ENCODE measurements at regions not wholly inside any gene's neighbourhood (a gene's known extent, or its start where the extent isn't known, plus 50 kb on each side); places are given as distances from the start of the nearest gene placed in this dataset.

GRCh38 chr6:22057962-22058361, 238.9 kb downstream of the PRL start:
- Histone ChIP-seq H4K91ac (ENCODE audit: insufficient read length, low read depth, low read length) (no peak overlapping the region), H3T11ph (ENCODE audit: low read length) (no peak overlapping the region), H2BK120ac (ENCODE audit: low read depth, low read length, poor library complexity, severe bottlenecking) (no peak overlapping the region), H3K4me2 (ENCODE audit: insufficient read depth, insufficient read length, low read length) (no peak overlapping the region), H3K18ac (ENCODE audit: insufficient read length, low read depth, low read length) (no peak overlapping the region), H3K9me3 (ENCODE audit: control insufficient read depth, low read depth, low read length) (no peaks in the 10 kb centered on the region), H2BK20ac (ENCODE audit: low read depth, low read length, poor library complexity, severe bottlenecking) (no peak overlapping the region), H2AK5ac (ENCODE audit: insufficient read length, low read length) (no peak overlapping the region), H3K79me2 (ENCODE audit: insufficient read depth, low read length) (no peaks in the 10 kb centered on the region), H2BK15ac (ENCODE audit: low read depth, low read length) (no peak overlapping the region), H4K5ac (ENCODE audit: insufficient read length, low read depth, low read length) (no peak overlapping the region), H3K23ac (ENCODE audit: insufficient read length, low read depth, low read length) (no peak overlapping the region), H3K23me2 (ENCODE audit: insufficient read length, low read depth, low read length, poor library complexity, severe bottlenecking) (no peaks in the 10 kb centered on the region), H3K27ac (ENCODE audit: insufficient read length, low read depth, low read length) (no peak overlapping the region), H3K4me1 (ENCODE audit: insufficient read depth, low read length) (no peaks in the 10 kb centered on the region), H2BK5ac (ENCODE audit: insufficient read length, low read length) (no peak overlapping the region), H3K4ac (ENCODE audit: low read depth, low read length) (no peak overlapping the region), H3K9ac (ENCODE audit: extremely low read depth, insufficient read length, low read length) (no peak overlapping the region), H3K79me1 (ENCODE audit: insufficient read depth, low read depth, low read length, poor library complexity, severe bottlenecking) (no peaks in the 10 kb centered on the region), H4K20me1 (ENCODE audit: control insufficient read depth, insufficient read depth, insufficient read length) (no peaks in the 10 kb centered on the region), H3K27me3 (ENCODE audit: insufficient read depth, low read length) (no peaks in the 10 kb centered on the region), H2BK12ac (ENCODE audit: insufficient read length, low read depth, low read length) (no peak overlapping the region), H4K8ac (replicated peaks; ENCODE audit: insufficient read length, low read depth, low read length) (no peak overlapping the region), H3K56ac (ENCODE audit: insufficient read length, low read depth, low read length) (no peak overlapping the region), H3K14ac (ENCODE audit: insufficient read depth, low read length) (no peak overlapping the region), H2AFZ (ENCODE audit: low read length) (no peak overlapping the region)
- DNase-seq, result no peak
- WGBS (ENCODE audit: extremely low coverage, insufficient read length, low lambda C conversion rate), result no CpG with 5 or more reads among the region's 2 CpGs
- Mint-ChIP-seq H3K36me3 (ENCODE audit: insufficient read depth in 1 of 3, low read depth in 3 of 3) (peaks cover 41 to 47% (median 43%) of the 10 kb centered on the region in 3 experiments), H3K27me3 (ENCODE audit: low read depth) (no peaks in the 10 kb centered on the region), H3K27ac (no peak overlapping the region), H3K9me3 (peaks cover 3 to 5% of the 10 kb centered on the region in 2 experiments; a peak in 3 of 5 replicates), H3K4me3 (no peak overlapping the region), H3K4me1 (peaks cover 10 to 22% of the 10 kb centered on the region in 2 experiments)
- TF ChIP-seq CTCF (conservative IDR thresholded peaks at IDR 0.05), result no peak
